LNCaP clone FGC (cell line): ENCODE measurements at regions not wholly inside any gene's neighbourhood (a gene's known extent, or its start where the extent isn't known, plus 50 kb on each side); places are given as distances from the start of the nearest gene placed in this dataset.

Source experiments
- DNase-seq: peaks from one replicate; pipeline ENCODE4 v3.0.0-alpha.2; 2011; ENCODE audit warnings: low read depth
- H3K4me3 ChIP-seq: 2 replicates; pipeline ENCODE4 v1.5.1; 2011; ENCODE audit warnings: mild to moderate bottlenecking, low read depth, low read length, control low read depth
- TF ChIP-seq, protein P1 (sequence below): IDR thresholded peaks from 2 replicates; pipeline ENCODE4 v1.5.1; 2012; ENCODE audit warnings: mild to moderate bottlenecking; ENCODE audit not compliant: control insufficient read depth, insufficient read depth; ENCODE audit errors: extremely low read depth

DNA sequence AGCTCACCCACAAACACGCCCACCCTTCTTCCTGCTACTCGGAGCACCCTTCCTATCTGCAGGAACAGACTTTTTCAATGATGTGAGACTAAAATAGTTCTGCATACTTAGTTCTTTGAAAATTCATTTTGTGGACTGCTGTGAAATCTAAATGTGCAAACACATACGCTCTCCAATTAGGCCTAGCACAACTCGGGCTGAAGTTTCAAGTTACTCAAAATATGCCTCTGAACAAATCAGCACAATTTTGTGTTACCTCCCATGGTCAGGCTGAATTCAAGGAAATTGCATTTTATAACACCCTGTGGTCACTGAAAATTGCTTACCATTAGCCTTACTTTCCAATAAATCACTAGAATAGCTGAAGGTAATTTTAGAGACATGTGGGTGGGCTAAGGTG lies 323.8 kb upstream of the ADCY2 start:
- TF ChIP-seq, protein P1, sequence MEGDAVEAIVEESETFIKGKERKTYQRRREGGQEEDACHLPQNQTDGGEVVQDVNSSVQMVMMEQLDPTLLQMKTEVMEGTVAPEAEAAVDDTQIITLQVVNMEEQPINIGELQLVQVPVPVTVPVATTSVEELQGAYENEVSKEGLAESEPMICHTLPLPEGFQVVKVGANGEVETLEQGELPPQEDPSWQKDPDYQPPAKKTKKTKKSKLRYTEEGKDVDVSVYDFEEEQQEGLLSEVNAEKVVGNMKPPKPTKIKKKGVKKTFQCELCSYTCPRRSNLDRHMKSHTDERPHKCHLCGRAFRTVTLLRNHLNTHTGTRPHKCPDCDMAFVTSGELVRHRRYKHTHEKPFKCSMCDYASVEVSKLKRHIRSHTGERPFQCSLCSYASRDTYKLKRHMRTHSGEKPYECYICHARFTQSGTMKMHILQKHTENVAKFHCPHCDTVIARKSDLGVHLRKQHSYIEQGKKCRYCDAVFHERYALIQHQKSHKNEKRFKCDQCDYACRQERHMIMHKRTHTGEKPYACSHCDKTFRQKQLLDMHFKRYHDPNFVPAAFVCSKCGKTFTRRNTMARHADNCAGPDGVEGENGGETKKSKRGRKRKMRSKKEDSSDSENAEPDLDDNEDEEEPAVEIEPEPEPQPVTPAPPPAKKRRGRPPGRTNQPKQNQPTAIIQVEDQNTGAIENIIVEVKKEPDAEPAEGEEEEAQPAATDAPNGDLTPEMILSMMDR = no peak
- no peak overlapping the region for H3K4me3 ChIP-seq
- DNase-seq = no peak

DNA sequence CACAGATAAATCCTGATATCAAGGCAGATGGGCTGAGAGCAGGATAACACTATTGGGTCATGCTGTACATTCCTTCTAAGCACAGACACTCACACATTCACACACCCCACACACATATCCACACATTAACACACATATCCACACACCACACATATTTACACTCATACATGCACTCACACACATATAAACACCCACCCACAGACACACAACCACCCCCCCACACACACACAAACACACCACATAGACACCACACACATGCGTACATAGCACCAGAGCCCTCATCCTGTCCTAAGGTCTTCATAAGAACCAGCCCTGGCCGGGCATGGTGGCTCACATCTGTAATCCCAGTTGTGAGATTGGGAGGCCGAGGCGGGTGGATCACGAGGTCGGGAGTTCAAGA lies 322.3 kb upstream of the ADCY2 start:
- no peak overlapping the region for H3K4me3 ChIP-seq
- no peak for DNase-seq
- TF ChIP-seq, protein P1 = no peak

DNA sequence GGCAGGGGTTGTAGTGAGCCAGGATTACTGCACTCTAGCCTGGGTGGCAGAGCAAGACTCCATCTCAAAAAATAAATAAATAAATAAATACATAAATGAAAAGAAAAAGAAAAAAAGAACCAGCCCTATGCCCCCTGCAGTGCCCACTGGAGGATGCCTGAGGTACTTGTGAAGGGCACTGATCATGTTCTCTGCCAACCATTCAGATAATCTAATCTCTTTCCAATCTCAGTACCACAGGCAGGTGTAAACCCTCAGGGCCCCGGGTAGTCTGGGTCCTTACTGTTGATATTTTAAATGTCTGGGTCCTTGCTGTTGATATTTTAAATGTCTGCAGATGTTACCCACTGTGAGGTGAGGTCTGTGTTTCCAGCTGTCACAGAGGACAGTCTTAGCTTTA lies 321.8 kb upstream of the ADCY2 start:
- H3K4me3 ChIP-seq = no peak overlapping the region
- DNase-seq = no peak
- TF ChIP-seq, protein P1 = no peak

DNA sequence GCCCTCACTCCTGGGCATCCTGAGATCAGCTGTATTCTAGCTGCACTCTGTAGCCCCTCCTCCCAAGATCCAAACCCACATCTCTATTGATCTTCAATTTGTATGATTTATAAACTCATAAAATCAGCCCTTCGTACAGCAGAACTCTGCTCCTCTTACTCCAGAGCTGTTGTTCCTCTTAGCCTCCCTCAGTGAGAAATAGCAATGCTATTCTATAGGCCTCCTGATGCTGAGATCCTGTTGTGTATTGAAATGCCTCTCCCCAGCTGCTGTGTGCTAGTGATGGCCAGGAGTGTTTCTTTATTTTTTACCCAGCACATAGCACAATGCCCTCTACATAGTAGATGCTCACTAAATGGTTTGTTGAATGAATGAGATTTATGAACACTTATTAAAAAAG lies 320.5 kb upstream of the ADCY2 start:
- TF ChIP-seq, protein P1 = no peak
- DNase-seq = no peak
- no peak overlapping the region for H3K4me3 ChIP-seq

DNA sequence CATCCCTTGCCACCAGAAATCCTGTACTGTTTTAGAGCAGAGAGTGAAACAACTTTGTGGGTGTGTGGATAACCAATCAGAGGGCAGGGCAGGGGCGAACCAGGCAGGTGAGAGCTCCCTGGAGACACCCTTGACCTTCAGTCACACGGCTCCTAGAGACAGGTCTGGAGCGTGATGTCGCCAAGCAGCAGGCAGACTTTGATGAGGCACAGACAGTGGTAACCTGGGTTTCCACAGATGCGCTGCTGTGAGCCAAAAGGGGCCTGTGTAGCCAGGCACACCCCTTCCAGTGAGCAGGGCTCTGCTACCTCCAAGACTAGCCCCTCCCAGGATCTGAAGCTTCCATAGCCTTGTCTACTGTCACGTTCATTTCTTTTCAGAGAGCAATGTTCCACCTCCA lies 317.8 kb upstream of the ADCY2 start:
- H3K4me3 ChIP-seq = no peak overlapping the region
- TF ChIP-seq, protein P1 = no peak
- no peak for DNase-seq

DNA sequence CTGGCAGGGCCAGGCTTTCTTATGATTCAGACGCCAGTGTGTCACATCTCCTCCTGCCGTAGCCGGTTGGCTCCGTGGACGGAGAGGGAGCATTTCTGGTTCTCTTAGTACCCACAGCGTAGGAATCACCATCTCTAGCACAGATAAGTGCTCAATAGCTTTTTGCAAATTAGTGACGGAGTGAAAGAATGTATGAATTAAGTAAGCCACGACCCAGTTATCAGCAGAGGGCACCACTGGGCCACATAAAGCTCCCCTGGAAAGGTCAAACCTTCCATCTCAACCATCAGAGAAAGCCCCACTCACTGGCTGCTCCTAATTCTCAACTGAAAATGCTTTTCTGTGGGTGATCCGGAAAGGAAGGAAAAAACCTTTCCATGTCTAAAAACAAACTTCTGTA lies 317.0 kb upstream of the ADCY2 start:
- TF ChIP-seq, protein P1 = peak; percentile 50
- no peak for DNase-seq
- H3K4me3 ChIP-seq = no peak overlapping the region

DNA sequence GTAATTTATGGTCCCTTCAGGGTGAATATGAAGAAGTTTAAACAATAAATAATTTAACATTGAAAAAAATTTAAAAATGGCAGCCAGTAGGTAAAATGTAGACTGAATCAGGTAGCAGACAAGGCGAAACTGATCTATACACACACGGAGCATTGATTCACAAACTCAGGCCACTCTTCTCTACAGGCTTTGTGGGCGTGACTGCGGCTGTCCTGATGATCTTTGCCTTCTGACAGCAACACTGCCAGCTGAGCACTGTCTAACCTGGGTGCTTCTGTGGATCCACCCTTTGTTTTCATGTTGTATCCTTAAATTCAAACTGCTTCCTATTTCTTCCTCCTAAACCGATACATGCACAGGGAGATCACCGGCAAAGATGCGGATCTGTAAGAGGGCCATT lies 315.4 kb upstream of the ADCY2 start:
- no peak overlapping the region for H3K4me3 ChIP-seq
- DNase-seq = no peak
- TF ChIP-seq, protein P1 = no peak
